Chondrocyte (in vitro differentiated cells): ENCODE measurements at regions not wholly inside any gene's neighbourhood (a gene's known extent, or its start where the extent isn't known, plus 50 kb on each side); places are given as distances from the start of the nearest gene placed in this dataset.

Source experiments
- DNase-seq: peaks from one replicate; pipeline ENCODE4 v3.0.0; 2021; ENCODE audit warnings: mixed read lengths, low spot score
- H3K27ac Mint-ChIP-seq: one replicate; pipeline ENCODE4 v1.8.0; 2021; ENCODE audit warnings: mild to moderate bottlenecking, moderate library complexity, mixed read lengths; ENCODE audit not compliant: unreplicated experiment
- H3K27me3 Mint-ChIP-seq: 2 replicates; pipeline ENCODE4 v1.8.0; 2021; ENCODE audit warnings: low read depth, mixed read lengths
- H3K36me3 Mint-ChIP-seq: 2 replicates; pipeline ENCODE4 v1.8.0; 2021; ENCODE audit warnings: low read depth, mixed read lengths
- H3K4me1 Mint-ChIP-seq: 2 replicates; pipeline ENCODE4 v1.8.0; 2021; ENCODE audit warnings: low read depth, mild to moderate bottlenecking, mixed read lengths
- H3K4me3 Mint-ChIP-seq: one replicate; pipeline ENCODE4 v1.8.0; 2021; ENCODE audit warnings: mild to moderate bottlenecking, moderate library complexity, mixed read lengths; ENCODE audit not compliant: unreplicated experiment
- H3K9me3 Mint-ChIP-seq: 2 replicates; pipeline ENCODE4 v1.8.0; 2021; ENCODE audit warnings: low read depth, mixed read lengths
- TF ChIP-seq, protein P1 (sequence below): fragments of 200-600 bp; sonication (generic); IDR thresholded peaks from 2 replicates; pipeline ENCODE4 v1.5.0; 2021; ENCODE audit warnings: antibody characterized with exemption, mild to moderate bottlenecking, moderate library complexity

DNA sequence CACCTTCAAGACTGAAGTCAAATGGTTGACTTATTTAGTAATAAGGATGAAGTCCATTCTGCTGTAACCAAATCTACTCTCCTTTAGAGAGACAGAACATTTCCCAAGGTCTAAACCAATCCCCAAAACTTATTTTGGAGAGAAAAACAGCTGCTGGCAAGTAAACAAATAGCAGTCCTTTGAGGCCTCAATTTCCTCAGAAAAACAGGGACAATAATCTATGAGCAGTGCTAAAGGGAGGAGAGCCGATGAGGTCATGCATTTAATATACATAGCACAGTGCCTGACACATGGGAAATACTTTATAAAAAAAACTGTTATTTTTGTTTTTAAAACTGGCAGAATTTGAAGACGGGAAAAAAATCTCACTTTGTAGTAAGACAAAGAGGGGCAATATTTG lies 526.0 kb downstream of the EPM2A start:
- Mint-ChIP-seq H3K27ac (no peak overlapping the region), H3K4me1 (peaks cover 10% of the 10 kb centered on the region), H3K4me3 (no peak overlapping the region), H3K27me3 (no peaks in the 10 kb centered on the region), H3K9me3 (no peaks in the 10 kb centered on the region), H3K36me3 (no peaks in the 10 kb centered on the region)
- TF ChIP-seq, protein P1, sequence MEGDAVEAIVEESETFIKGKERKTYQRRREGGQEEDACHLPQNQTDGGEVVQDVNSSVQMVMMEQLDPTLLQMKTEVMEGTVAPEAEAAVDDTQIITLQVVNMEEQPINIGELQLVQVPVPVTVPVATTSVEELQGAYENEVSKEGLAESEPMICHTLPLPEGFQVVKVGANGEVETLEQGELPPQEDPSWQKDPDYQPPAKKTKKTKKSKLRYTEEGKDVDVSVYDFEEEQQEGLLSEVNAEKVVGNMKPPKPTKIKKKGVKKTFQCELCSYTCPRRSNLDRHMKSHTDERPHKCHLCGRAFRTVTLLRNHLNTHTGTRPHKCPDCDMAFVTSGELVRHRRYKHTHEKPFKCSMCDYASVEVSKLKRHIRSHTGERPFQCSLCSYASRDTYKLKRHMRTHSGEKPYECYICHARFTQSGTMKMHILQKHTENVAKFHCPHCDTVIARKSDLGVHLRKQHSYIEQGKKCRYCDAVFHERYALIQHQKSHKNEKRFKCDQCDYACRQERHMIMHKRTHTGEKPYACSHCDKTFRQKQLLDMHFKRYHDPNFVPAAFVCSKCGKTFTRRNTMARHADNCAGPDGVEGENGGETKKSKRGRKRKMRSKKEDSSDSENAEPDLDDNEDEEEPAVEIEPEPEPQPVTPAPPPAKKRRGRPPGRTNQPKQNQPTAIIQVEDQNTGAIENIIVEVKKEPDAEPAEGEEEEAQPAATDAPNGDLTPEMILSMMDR = no peak
- DNase-seq = no peak

DNA sequence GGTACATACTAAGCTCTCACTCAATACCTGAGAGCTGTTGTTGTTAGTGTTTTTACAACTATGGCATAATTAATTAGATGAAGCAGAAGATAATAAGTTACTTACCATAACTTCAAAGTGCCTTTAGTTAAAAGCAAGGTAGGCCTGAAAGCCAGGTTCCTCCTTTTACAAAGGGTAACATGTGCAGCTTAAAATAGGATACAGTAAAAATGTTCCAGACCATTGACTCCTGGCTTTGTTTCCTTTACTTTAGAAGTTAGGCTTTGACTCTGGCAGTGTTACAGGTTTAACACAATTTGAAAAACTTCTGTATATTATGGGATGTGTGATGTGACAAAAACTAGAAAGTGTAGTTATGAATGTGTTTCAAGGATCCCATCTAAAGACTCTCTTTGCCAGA lies 522.5 kb downstream of the EPM2A start:
- Mint-ChIP-seq H3K9me3 (no peaks in the 10 kb centered on the region), H3K4me3 (no peak overlapping the region), H3K27ac (no peak overlapping the region), H3K4me1 (no peaks in the 10 kb centered on the region), H3K36me3 (no peaks in the 10 kb centered on the region), H3K27me3 (no peaks in the 10 kb centered on the region)
- no peak for DNase-seq
- TF ChIP-seq, protein P1 = no peak

DNA sequence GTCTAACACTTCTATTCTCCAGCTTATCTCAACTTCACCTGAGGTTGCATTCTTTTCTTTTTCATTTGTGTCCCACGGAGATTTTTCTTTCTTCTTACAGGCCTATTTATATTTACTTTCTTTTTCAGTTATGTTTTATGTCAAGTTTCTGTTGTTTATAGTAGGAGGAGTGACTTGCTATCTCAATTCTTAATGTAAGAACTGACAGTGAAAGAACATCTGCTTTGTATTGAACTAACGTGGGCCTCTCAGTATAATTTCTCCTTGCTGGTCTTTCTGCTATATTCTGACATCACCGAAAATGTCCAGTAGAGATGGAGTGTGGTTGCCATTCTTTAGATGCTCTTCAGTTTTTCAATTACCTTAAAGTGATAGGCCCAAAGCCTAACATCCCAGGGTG lies 521.7 kb downstream of the EPM2A start:
- no peaks in the 10 kb centered on the region for H3K4me1 Mint-ChIP-seq
- H3K9me3 Mint-ChIP-seq = no peaks in the 10 kb centered on the region
- peaks cover under 1% of the 10 kb centered on the region for H3K27me3 Mint-ChIP-seq
- H3K4me3 Mint-ChIP-seq = no peak overlapping the region
- TF ChIP-seq, protein P1 = no peak
- DNase-seq = no peak
- H3K36me3 Mint-ChIP-seq = no peaks in the 10 kb centered on the region
- no peak overlapping the region for H3K27ac Mint-ChIP-seq

DNA sequence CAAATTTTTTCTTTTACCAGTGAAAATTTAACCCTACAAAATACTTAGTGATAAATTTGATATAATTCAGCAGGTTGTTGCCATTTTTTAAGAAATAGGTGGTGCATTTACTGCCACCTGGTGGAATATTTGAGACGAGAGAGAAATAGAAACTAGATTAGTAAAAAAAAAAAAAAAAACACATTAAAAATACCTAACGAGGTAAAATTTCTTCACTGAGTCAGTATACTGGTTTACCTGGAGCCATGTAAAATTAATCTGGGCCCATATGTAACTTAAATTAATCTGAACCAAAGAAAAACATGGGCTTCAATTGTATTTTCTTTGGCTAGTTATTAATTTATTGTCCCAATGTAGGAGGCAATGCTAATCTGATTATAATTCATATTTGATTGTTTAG lies 520.8 kb downstream of the EPM2A start:
- Mint-ChIP-seq H3K9me3 (no peaks in the 10 kb centered on the region), H3K4me1 (no peaks in the 10 kb centered on the region), H3K36me3 (no peaks in the 10 kb centered on the region), H3K27me3 (peaks cover 4% of the 10 kb centered on the region), H3K4me3 (no peak overlapping the region), H3K27ac (no peak overlapping the region)
- no peak for DNase-seq
- TF ChIP-seq, protein P1 = peak; percentile 96

DNA sequence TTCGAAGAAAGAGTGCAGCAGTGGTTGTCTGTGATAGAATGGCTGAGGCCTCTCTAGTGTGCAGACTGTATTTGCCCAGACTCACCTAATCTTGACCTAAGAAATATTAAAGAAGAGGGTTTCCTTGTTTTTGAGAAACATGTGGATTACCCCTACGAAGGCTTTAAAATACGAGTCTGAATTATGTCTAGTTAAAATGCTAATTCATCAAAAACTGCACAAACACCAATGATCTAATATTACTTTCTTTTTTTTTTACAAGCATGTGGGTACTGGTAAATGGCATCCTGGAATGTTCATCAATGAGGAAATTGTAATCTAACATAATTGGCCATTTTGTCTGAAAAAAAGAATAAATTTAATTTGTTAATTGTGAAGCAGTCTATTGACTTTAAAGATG lies 510.9 kb downstream of the EPM2A start:
- Mint-ChIP-seq H3K9me3 (no peaks in the 10 kb centered on the region), H3K27ac (no peak overlapping the region), H3K4me1 (no peaks in the 10 kb centered on the region), H3K4me3 (no peak overlapping the region), H3K27me3 (peaks cover 4% of the 10 kb centered on the region), H3K36me3 (no peaks in the 10 kb centered on the region)
- DNase-seq = no peak
- TF ChIP-seq, protein P1 = no peak
